Natural killer cell (primary cell): ENCODE measurements at regions not wholly inside any gene's neighbourhood (a gene's known extent, or its start where the extent isn't known, plus 50 kb on each side); places are given as distances from the start of the nearest gene placed in this dataset.

Experiments
- ATAC-seq, 3 donors: fragments of 150-1000 bp in 2 of 3; fragments of 200-7000 bp in 1 of 3; cut with Tn5 transposase; 1 replicate in 1 of 3; 2 replicates in 2 of 3; pipeline ENCODE4 v1.10.0; 2021; ENCODE audit warnings: mild to moderate bottlenecking in 2 of 3, moderate library complexity in 2 of 3
- DNase-seq, 2 donors: peaks; one replicate each; pipeline versions ENCODE4 v3.0.0 to v3.0.0-alpha.2; 2013 to 2021; ENCODE audit warnings: mixed read lengths in 1 of 2
- H3K27ac ChIP-seq: one replicate; pipeline ENCODE4 v1.5.1; 2013; ENCODE audit warnings: mild to moderate bottlenecking, low read length
- H3K27me3 ChIP-seq: one replicate; pipeline ENCODE4 v1.6.1; 2013; ENCODE audit warnings: low read length; ENCODE audit not compliant: control insufficient read depth, insufficient read depth
- H3K36me3 ChIP-seq: one replicate; pipeline ENCODE4 v1.6.1; 2013; ENCODE audit warnings: low read length; ENCODE audit not compliant: control insufficient read depth, insufficient read depth
- H3K4me1 ChIP-seq: one replicate; pipeline ENCODE4 v1.6.1; 2013; ENCODE audit warnings: low read length; ENCODE audit not compliant: control insufficient read depth, insufficient read depth
- H3K4me3 ChIP-seq: one replicate; pipeline ENCODE4 v1.5.1; 2013; ENCODE audit warnings: low read length
- H3K9me3 ChIP-seq: one replicate; pipeline ENCODE4 v1.6.1; 2013; ENCODE audit warnings: low read length; ENCODE audit not compliant: control insufficient read depth, insufficient read depth
- H3K27ac Mint-ChIP-seq, 2 donors: one replicate each; pipeline ENCODE4 v1.8.0; 2022; ENCODE audit warnings: mild to moderate bottlenecking in 2 of 2, mixed read lengths in 2 of 2, moderate library complexity in 1 of 2
- H3K27me3 Mint-ChIP-seq, 2 donors: one replicate each; pipeline ENCODE4 v1.8.0; 2022; ENCODE audit warnings: low read depth in 2 of 2, mixed read lengths in 2 of 2
- H3K36me3 Mint-ChIP-seq: one replicate; pipeline ENCODE4 v1.8.0; 2022; ENCODE audit warnings: mixed read lengths
- H3K4me1 Mint-ChIP-seq, 2 donors: one replicate each; pipeline ENCODE4 v1.8.0; 2022; ENCODE audit warnings: mixed read lengths in 2 of 2
- H3K4me3 Mint-ChIP-seq: one replicate; pipeline ENCODE4 v1.8.0; 2022; ENCODE audit warnings: mild to moderate bottlenecking, moderate library complexity, mixed read lengths
- H3K9me3 Mint-ChIP-seq, 2 donors: one replicate each; pipeline ENCODE4 v1.8.0; 2022; ENCODE audit warnings: mixed read lengths in 2 of 2
- WGBS: methylation state at CpG from one replicate; pipeline ENCODE4 v1.1.7; 2013; ENCODE audit warnings: missing lambda C conversion rate; ENCODE audit not compliant: insufficient coverage; 5-methylcytosine and 5-hydroxymethylcytosine counted together
- intact Hi-C: fragments of 100-400 bp; cut with micrococcal nuclease; formaldehyde crosslinking; loops from one replicate; pipeline ENCODE4 v1.14.2; 2022
- TF ChIP-seq, protein P1 (sequence below): fragments of 200-600 bp; IDR thresholded peaks from one replicate; pipeline ENCODE4 v1.8.0; 2022; ENCODE audit warnings: antibody characterized with exemption

- Histone ChIP-seq H3K27ac (no peak overlapping the region), H3K4me3 (no peak overlapping the region), H3K36me3 (no peaks in the 10 kb centered on the region), H3K27me3 (no peaks in the 10 kb centered on the region), H3K9me3 (peaks cover 2% of the 10 kb centered on the region), H3K4me1 (peaks cover 5% of the 10 kb centered on the region)
- intact Hi-C loops, result no loop called here
- 89% methylated on average over 5 of the region's 5 CpGs for WGBS
- no peak overlapping the region for H3K27ac Mint-ChIP-seq
- DNase-seq (no peak), ATAC-seq (no peak)
- peaks cover 0 to 6% of the 10 kb centered on the region in 2 donors for H3K27me3 Mint-ChIP-seq
- H3K4me1 Mint-ChIP-seq, result peaks cover 4 to 9% of the 10 kb centered on the region in 2 donors
- no peak overlapping the region for H3K4me3 Mint-ChIP-seq
- H3K9me3 Mint-ChIP-seq, result peaks cover 1 to 4% of the 10 kb centered on the region in 2 donors
- peaks cover 4% of the 10 kb centered on the region for H3K36me3 Mint-ChIP-seq
- TF ChIP-seq, protein P1, sequence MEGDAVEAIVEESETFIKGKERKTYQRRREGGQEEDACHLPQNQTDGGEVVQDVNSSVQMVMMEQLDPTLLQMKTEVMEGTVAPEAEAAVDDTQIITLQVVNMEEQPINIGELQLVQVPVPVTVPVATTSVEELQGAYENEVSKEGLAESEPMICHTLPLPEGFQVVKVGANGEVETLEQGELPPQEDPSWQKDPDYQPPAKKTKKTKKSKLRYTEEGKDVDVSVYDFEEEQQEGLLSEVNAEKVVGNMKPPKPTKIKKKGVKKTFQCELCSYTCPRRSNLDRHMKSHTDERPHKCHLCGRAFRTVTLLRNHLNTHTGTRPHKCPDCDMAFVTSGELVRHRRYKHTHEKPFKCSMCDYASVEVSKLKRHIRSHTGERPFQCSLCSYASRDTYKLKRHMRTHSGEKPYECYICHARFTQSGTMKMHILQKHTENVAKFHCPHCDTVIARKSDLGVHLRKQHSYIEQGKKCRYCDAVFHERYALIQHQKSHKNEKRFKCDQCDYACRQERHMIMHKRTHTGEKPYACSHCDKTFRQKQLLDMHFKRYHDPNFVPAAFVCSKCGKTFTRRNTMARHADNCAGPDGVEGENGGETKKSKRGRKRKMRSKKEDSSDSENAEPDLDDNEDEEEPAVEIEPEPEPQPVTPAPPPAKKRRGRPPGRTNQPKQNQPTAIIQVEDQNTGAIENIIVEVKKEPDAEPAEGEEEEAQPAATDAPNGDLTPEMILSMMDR, result no peak
Measured at GRCh38 chr3:18092726-18093125, 332.4 kb downstream of the SATB1 start.

GRCh38 chr3:18090377-18090776, 334.8 kb downstream of the SATB1 start:
- Histone ChIP-seq H3K27me3 (no peaks in the 10 kb centered on the region), H3K27ac (no peak overlapping the region), H3K4me1 (peaks cover 5% of the 10 kb centered on the region), H3K36me3 (no peaks in the 10 kb centered on the region), H3K9me3 (no peaks in the 10 kb centered on the region), H3K4me3 (no peak overlapping the region)
- Mint-ChIP-seq H3K9me3 (no peaks in the 10 kb centered on the region), H3K36me3 (no peaks in the 10 kb centered on the region), H3K4me1 (peaks cover 6 to 11% of the 10 kb centered on the region in 2 donors), H3K27ac (no peak overlapping the region), H3K4me3 (no peak overlapping the region), H3K27me3 (peaks cover 3 to 5% of the 10 kb centered on the region in 2 donors)
- ATAC-seq, result no peak
- TF ChIP-seq, protein P1, result no peak
- intact Hi-C loops, result no loop called here
- no peak for DNase-seq

GRCh38 chr3:18087988-18088387, 337.2 kb downstream of the SATB1 start:
- intact Hi-C loops, result no loop called here
- Histone ChIP-seq H3K27me3 (no peaks in the 10 kb centered on the region), H3K27ac (no peak overlapping the region), H3K4me3 (no peak overlapping the region), H3K9me3 (no peaks in the 10 kb centered on the region), H3K4me1 (peaks cover 5% of the 10 kb centered on the region), H3K36me3 (no peaks in the 10 kb centered on the region)
- Mint-ChIP-seq H3K27ac (no peak overlapping the region), H3K36me3 (no peaks in the 10 kb centered on the region), H3K4me3 (no peak overlapping the region), H3K4me1 (peaks cover 6 to 11% of the 10 kb centered on the region in 2 donors), H3K27me3 (peaks cover 7 to 8% of the 10 kb centered on the region in 2 donors), H3K9me3 (no peaks in the 10 kb centered on the region)
- 8% methylated on average over 3 of the region's 3 CpGs for WGBS
- ATAC-seq, result peak in 1 of 3 donors; percentile 44
- no peak for DNase-seq
- TF ChIP-seq, protein P1, result no peak

DNA sequence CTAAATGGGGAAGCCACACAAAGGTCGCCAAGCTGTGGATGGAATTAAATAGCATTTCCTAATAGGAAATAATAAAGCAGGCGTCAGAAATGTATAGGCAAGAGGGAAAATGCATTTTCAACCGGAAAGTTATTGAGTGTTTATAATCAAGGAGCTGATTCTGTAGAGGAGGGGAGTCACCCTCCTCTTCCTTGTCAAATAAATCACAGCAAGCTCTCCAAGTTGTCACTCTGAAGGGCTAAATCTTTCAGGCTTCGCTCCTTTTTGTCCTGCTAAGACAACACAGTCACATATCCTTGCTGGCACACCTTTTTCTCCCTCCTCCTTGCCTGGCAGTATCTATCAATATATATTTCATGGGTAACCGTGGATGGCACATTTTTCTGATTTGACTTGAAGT, 338.4 kb downstream of the SATB1 start:
- ATAC-seq, result no peak
- peaks cover 5 to 7% of the 10 kb centered on the region in 2 donors for H3K27me3 Mint-ChIP-seq
- no peaks in the 10 kb centered on the region for H3K9me3 ChIP-seq
- TF ChIP-seq, protein P1, result no peak
- no peaks in the 10 kb centered on the region for H3K36me3 ChIP-seq
- H3K4me3 Mint-ChIP-seq, result no peak overlapping the region
- H3K4me3 ChIP-seq, result no peak overlapping the region
- H3K27ac Mint-ChIP-seq, result no peak overlapping the region
- H3K4me1 Mint-ChIP-seq, result peaks cover 6 to 11% of the 10 kb centered on the region in 2 donors
- no peaks in the 10 kb centered on the region for H3K9me3 Mint-ChIP-seq
- 77% methylated on average over 4 of the region's 5 CpGs for WGBS
- H3K4me1 ChIP-seq, result peaks cover 5% of the 10 kb centered on the region
- no peak overlapping the region for H3K27ac ChIP-seq
- DNase-seq, result no peak
- H3K27me3 ChIP-seq, result no peaks in the 10 kb centered on the region
- H3K36me3 Mint-ChIP-seq, result no peaks in the 10 kb centered on the region
- intact Hi-C loops, result no loop called here
